NB4 (cell line): ENCODE measurements at regions not wholly inside any gene's neighbourhood (a gene's known extent, or its start where the extent isn't known, plus 50 kb on each side); places are given as distances from the start of the nearest gene placed in this dataset.

Source experiments
- DNase-seq: peaks from one replicate; pipeline ENCODE4 v3.0.0; 2010; ENCODE audit warnings: low read depth
- H3K4me3 ChIP-seq: one replicate; pipeline ENCODE4 v1.5.1; 2011; ENCODE audit warnings: mild to moderate bottlenecking, low read depth, low read length, moderate library complexity
- MYC ChIP-seq: IDR thresholded peaks from 2 replicates; pipeline ENCODE4 v1.6.1; 2011; ENCODE audit warnings: low read depth, low read length
- POLR2A ChIP-seq: IDR thresholded peaks from 2 replicates; pipeline ENCODE4 v1.6.1; 2011; ENCODE audit warnings: mild to moderate bottlenecking; ENCODE audit not compliant: insufficient read length; ENCODE audit errors: extremely low read depth
- TF ChIP-seq, protein P1 (sequence below): IDR thresholded peaks from one replicate; pipeline ENCODE4 v1.5.1; 2012; ENCODE audit warnings: low read depth, low read length
- TF ChIP-seq, protein P2 (sequence below): IDR thresholded peaks from 2 replicates; pipeline ENCODE4 v1.6.1; 2011; ENCODE audit warnings: low read depth, low read length

DNA sequence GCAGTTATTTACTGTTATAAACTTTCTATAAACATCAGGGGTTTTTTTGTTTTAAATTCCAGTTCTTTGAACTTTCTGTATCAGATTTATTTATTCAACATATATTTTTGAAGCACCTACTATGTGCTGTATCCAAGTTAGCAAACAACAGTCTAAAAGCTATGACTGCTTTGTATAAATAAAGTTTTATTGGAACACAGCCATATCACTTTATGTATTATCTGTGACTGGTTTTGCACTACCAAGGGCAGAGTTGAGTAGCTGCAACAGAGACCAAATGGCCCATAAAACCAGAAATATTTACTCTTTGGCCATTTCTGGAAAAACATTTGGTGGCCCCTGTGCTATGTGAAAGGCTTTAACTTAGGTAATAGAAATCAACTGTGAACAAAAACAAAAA, 110.2 kb upstream of the ERCC4 start:
- DNase-seq, result no peak

DNA sequence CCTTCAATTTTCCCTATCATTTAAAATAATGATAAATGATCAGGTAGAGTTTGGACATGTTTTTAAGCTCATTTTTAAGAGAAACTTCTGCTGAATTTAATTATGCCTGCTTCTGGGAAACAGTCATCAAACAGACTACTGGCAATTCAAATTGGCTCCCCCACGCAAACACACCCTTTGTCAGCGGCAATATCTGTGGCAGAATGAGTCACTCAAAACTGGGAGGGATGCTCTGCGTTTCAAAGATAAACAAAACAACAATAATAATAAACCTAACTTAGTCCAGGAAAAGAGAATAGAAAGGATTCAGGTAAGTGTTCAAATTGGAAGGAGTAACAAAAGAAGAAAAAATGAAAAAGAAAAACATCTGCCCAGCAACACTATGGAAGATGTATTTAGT, 108.1 kb upstream of the ERCC4 start:
- no peak for DNase-seq
- TF ChIP-seq, protein P1, sequence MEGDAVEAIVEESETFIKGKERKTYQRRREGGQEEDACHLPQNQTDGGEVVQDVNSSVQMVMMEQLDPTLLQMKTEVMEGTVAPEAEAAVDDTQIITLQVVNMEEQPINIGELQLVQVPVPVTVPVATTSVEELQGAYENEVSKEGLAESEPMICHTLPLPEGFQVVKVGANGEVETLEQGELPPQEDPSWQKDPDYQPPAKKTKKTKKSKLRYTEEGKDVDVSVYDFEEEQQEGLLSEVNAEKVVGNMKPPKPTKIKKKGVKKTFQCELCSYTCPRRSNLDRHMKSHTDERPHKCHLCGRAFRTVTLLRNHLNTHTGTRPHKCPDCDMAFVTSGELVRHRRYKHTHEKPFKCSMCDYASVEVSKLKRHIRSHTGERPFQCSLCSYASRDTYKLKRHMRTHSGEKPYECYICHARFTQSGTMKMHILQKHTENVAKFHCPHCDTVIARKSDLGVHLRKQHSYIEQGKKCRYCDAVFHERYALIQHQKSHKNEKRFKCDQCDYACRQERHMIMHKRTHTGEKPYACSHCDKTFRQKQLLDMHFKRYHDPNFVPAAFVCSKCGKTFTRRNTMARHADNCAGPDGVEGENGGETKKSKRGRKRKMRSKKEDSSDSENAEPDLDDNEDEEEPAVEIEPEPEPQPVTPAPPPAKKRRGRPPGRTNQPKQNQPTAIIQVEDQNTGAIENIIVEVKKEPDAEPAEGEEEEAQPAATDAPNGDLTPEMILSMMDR, result no peak
- TF ChIP-seq POLR2A (no peak), MYC (no peak)
- TF ChIP-seq, protein P2, sequence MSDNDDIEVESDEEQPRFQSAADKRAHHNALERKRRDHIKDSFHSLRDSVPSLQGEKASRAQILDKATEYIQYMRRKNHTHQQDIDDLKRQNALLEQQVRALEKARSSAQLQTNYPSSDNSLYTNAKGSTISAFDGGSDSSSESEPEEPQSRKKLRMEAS, result no peak
- H3K4me3 ChIP-seq, result no peak overlapping the region

More for the DNA sequence above, 110.2 kb upstream of the ERCC4 start:
- no peak overlapping the region for H3K4me3 ChIP-seq
- TF ChIP-seq, protein P1, result no peak
- no peak for TF ChIP-seq POLR2A
- TF ChIP-seq, protein P2, result no peak
- TF ChIP-seq MYC, result no peak

DNA sequence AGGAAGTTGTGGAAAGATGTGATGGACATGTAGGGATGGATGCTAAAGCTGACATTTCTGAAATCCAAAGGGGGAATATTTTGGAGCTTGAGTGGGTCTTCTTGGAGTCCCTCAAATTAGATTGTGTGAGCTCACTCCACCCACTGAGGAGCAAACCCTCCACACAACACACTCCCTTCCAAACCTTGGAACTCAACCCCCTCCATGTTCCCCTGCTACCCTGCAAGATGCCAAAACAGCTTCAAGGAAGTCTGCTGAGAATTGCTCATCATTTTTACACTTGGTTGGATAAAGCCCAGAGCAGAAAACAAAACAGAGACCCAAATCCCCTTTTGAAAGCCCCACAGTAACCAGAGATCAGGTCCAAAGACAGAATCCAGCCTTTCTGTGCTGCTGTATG, 103.3 kb upstream of the ERCC4 start:
- H3K4me3 ChIP-seq, result no peak overlapping the region
- TF ChIP-seq POLR2A (no peak), MYC (no peak)
- TF ChIP-seq, protein P2, result no peak
- TF ChIP-seq, protein P1, result no peak
- no peak for DNase-seq

DNA sequence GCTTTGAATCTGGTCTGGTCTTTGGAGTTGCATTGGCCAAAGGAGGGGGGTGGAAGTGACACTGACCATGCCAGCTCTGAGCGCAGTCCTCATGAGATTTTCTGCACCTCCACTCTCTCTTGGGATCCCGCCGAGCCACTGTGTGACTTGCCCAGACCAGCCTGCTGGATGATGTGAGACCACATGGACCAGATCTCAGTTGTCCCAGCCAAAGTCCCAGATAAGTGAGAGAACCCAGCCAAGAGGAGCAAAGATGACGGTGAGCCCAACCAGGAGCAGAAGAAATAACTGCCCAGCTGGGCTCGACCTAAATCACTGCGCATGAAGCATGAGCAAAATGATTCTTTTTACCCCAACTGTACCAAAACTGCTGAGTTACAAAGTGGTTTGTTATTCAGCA, 96.5 kb upstream of the ERCC4 start:
- DNase-seq, result no peak
- no peak overlapping the region for H3K4me3 ChIP-seq
- TF ChIP-seq, protein P2, result no peak
- TF ChIP-seq POLR2A, result no peak
- TF ChIP-seq, protein P1, result no peak
- no peak for TF ChIP-seq MYC

DNA sequence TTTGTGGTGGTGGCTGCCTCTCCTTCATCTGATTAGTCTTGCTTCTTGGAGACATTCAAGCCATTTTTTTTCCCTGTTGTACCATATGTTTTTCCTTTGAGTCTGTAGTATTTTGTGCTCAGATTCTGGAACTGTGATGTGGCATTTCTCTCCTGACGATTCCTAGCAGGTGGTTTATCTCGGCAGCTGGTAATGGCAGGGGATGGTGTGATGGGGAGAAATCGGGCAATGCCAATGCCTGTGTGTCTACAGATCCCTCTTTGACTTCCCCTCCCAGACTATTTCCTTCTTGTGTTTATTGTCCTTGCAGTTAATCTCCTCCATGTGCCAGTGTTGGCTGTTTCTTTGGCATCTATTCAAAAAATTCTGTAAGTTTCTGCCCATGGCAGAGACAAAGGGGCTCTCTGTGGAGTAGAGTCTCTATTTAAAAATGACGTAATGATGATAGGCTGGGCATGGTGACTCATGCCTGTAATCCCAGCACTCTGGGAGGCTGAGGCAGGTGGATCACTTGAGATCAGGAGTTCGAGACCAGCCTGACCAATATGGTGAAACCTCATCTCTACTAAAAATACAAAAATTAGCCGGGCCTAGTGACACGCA, 90.2 kb upstream of the ERCC4 start:
- no peak overlapping the region for H3K4me3 ChIP-seq
- DNase-seq, result no peak
- TF ChIP-seq, protein P1, result no peak
- TF ChIP-seq MYC (no peak), POLR2A (no peak)
- TF ChIP-seq, protein P2, result no peak

DNA sequence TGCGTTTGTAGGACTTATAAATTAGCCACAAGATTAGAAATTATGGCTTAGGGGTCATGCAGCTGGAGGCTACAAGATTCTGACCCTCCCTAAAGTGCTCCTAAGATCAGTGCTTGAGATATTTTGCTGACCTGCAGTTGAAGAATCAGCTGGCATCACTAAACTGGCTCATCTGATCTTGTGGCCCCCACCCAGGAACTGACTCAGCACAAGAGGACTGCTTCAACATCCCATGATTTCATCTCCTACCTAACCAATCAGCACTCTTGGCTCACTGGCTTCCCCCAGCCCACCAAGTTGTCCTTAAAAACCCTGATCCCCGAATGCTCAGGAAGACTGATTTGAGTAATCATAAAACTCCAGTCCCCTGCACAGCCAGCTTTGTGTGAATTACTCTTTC, 86.4 kb upstream of the ERCC4 start:
- no peak for TF ChIP-seq MYC
- TF ChIP-seq, protein P1, result no peak
- TF ChIP-seq, protein P2, result no peak
- TF ChIP-seq POLR2A, result no peak
- H3K4me3 ChIP-seq, result no peak overlapping the region
- no peak for DNase-seq
